Stimulated activated CD8-positive, alpha-beta memory T cell treated with anti-CD3 and anti-CD28 coated beads, Interleukin-4, amount 100 ng/mL, for 48 hours (primary cell): ENCODE measurements at regions not wholly inside any gene's neighbourhood (a gene's known extent, or its start where the extent isn't known, plus 50 kb on each side); places are given as distances from the start of the nearest gene placed in this dataset.
"Not testable (repeated sequence)": the region's sequence is repeated elsewhere in the genome, so short reads cannot be mapped to it uniquely, and the experiment has no call there.

Source experiments
- DNase-seq: peaks from one replicate; pipeline ENCODE4 v3.0.0-alpha.2; 2020

DNA sequence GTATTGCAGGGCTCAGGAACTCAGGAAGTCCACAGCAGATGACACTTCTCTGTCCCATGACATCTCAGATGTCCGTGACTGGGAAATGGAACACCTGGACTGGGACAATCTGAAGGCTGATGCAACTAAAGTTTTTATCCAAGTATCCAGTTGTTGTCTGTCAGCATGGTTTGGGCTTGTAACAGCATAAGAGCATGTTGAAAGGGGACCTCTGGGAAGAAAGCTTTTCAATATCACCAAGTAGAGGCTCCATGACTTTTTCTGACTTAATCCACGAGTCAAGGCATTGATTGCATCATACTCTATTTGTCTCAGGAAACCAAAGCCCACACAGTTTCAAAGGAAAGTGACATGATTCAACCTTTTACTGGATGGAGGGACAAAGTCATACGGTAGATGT is 807.7 kb downstream of the MTRR start:
- no peak for DNase-seq

DNA sequence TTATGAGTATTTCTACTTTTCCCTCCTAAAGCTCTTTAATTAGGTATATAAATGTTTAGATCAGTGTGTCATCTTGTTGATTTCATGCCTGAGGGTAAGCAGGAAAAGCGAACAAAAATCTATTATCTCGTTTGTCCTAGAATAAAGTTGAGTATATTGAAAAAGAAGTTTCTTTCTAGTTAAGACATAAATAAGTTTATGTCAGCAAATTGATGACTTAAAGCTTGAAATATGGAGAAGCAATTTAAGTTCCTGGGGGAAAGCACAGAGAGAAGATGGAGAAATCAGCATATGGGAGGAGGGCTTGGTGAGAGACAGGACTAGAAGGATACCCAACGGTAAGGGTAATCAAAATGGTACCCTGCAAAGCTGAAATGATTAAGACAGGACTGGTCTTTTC is 813.4 kb downstream of the MTRR start:
- DNase-seq = no peak

DNA sequence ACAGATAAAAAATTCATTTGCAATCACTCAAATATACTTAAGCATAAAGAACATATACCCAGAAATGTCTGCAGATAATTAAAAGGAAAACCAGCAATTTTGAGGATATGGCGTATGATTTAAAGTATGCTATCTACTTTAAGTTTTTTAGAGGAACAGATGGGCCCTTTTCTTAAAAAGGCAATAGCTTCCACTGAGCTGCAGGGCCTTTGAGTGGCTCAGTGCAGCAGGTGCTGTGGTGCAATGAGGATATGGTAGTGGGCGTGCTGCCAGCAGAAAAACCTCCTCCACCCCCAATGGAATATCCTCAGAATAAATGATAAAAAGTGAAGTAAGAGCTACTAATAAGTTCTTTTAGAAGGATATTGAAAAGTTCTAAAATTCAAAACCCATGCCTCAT is 814.5 kb downstream of the MTRR start:
- no peak for DNase-seq

DNA sequence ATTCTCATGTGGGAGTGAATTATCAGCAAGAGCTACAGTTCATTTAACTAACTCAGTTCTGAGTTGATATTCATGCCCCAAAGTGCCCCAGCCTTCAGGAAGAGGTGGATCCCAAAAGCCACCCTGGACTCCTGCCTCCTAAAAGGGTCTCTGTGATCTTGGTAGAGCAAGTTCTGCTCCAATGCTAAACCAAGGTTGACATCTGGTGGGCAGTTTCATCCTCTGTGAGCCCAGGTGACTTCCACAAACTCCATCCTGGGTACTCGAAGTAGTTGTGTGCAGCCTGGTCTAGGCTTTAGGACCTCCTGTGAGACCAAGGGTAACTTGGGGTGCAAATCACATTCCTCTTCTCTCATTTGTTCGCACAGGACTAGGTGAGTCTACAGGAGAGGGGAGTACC is 816.8 kb downstream of the MTRR start:
- no peak for DNase-seq

DNA sequence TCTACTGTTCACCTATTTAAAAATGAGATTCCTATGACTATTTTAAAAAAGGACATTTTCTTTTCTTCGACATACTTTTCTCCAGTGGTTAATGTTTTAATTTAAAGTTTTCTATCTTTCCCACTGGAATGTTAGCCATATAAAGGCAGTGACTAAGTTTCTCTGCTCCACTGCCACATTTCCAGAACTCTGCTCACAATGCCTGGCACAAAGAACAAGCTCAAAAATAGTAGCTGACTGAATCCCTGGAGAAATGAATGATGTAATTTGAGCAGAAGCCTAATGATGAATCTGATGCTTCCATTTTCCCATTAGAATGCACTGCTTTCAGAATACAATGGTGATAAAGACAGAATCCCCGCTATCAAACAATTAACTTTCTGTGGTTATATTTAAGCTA is 817.8 kb downstream of the MTRR start:
- no peak for DNase-seq

DNA sequence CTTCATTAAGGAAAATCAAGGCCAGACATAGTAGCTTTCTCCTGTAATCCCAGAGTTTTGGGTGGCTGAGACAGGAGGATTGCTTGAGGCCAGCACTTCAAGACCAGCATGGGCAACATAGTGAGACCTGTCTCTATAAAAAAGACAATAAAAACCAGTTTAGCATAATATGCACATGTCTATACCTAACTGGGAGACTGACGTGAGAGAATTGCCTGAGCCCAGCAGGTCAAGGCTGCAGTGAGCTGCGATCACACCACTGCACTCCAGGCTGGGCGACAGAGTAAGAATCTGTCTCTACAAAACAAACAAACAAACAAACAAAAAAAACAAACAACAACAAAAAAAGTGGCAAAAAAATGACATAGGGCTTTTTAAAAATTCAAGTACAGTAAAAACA is 820.8 kb downstream of the MTRR start:
- DNase-seq = no peak

DNA sequence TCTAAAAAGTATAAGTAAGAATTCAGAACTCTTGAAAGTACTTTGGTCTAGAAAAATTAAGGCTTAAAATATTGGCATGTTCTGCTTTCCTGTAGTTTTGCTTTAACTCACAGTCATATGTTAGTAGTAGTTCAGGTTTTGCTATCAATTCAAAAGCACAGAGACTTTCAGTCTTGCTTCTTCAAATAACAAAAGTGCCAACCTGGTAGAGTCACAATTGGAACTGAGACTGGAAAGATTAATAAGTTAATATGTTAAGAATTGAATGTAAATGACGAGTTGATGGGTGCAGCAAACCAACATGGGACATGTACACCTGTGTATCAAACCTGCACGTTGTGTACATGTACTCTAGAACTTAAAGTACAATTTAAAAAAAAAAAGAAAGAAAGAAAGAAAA is 822.3 kb downstream of the MTRR start:
- no peak for DNase-seq

DNA sequence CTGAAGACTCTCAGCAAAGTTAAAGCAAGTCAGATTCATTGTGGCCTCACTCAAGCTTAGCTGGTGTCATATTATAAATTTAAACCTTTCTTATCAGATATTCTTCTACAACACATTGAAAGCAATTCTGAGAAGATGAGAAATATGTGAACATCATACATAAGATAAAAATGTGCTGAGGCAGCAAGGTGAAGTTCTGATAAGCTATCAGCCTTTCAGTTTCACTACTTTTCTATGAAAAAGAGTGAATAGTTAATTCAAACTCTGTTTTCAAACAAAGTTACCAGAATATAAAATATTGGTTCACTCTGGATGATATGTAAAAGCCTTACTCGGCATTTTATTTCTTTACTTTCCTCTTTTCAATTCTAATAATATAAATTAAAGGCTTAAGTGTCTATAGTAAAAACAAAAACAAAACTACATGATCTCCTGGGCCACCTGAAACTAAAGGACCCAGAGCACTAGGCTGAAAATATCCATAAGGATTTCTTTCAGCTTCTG is 824.4 kb downstream of the MTRR start:
- DNase-seq = no peak

DNA sequence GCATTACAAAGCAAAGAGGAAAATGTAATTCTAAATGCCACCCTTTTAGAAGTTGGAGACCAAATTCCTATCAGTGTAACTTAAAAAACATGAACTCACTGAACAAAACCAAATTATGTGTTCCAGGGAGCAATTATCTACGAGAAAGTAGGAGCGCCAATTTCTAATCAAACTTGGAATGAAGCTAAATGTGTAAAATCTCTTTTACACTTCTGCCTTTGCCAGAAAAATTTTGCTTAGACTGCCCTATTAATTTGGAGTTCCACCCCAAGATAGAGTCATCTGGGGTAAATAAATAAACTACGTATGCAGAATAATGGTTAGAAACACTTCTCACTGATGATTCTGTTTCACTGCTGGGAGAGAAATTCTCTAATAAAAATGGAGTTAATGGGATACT is 825.6 kb downstream of the MTRR start:
- no peak for DNase-seq

DNA sequence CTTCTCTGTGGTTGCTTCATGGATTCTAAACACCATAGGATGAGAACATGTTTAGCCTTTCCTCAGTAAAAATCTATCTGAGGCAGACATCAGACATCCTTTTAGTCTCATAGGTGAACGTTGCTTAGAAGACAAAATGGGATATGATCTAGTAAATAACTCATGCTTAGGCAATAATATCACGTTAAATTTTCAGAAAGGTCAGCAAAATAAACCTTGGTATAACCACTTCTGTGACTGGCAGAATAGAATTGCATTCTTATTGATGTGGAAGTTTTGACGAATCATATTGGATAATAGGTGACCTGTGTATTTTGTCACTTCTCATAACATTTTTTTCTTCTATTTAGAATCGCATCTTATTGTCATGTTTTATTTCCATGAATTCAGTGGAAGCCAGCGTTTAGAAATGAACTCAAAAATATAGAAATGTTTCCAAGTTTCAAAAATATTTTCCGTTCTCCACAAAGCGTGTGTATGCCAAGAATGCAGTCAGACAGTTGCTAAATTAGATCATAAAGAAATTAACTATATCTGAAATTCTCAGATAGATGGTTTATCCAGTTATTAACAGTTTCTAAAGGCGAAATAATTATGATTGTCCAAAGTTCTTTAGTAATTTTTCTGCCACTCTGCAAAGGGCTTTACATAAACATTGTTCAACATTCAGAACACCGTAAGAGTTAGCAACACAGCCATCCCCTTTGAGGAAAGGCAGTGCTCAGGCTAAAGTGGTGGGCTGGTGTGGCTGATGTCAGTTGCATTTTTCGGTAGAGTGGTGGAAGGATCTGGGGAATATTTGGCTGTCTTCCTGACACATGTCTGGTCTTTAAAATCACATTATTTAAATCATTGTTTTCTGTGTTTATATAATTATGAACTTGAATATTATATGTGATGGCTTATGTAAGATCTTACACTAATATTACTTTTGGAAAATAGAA is 827.2 kb downstream of the MTRR start:
- no peak for DNase-seq

DNA sequence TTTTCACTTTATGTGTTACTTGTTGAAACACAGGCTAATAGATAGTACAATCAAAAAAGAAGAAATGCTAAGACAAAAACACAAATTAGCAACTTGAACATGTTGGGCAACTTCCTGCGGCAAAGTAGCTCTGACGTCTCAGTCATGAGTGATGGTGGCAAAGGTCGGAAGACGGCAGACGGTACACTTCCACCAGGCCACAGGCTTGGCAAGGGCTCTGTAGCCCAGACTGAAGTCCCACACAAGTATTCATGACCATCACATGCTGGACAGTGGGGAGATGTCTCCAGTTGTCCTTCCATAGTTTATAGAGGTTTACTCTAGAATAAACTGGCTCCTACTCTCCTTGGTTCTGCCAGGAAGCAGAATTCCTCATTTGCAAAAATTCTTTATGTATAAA is 831.3 kb downstream of the MTRR start:
- DNase-seq = no peak

DNA sequence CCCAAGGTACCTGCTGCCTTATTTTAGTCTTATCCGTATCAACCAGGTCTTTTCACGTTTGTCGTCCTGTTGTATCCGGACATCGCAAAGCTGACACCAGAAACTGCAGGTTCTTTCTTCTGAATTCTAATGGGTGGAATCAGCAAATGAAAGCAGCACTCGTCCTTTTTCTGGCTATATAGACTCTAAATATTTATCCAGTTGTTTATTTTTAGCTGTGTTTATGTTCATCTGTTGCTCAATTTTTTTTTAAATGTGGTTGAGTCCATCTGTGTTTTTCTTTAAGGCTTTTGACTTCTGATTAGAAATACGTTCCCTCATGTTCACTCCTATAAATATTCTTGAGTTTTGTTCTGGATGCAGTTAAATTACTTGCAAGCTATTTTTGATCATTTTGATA is 831.7 kb downstream of the MTRR start:
- DNase-seq = no peak

DNA sequence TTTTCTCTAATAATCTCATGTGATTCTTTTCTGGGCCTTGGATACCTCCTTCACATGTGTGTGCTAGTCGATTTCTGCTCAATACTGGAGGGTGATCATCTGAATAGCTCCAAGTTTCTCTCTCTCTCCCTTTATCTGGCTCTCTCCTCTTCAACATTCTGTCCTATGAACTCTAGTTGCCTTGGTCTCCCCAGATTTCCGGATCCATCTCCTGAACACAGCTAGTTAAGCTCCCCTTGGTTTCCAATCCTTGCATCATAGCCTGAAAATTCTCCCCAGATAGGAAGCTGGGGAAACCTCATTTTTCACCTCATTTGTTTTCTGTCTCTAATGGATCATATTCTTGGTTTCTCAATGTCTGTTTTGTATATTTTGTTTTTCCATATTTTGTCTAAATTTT is 832.3 kb downstream of the MTRR start:
- no peak for DNase-seq

DNA sequence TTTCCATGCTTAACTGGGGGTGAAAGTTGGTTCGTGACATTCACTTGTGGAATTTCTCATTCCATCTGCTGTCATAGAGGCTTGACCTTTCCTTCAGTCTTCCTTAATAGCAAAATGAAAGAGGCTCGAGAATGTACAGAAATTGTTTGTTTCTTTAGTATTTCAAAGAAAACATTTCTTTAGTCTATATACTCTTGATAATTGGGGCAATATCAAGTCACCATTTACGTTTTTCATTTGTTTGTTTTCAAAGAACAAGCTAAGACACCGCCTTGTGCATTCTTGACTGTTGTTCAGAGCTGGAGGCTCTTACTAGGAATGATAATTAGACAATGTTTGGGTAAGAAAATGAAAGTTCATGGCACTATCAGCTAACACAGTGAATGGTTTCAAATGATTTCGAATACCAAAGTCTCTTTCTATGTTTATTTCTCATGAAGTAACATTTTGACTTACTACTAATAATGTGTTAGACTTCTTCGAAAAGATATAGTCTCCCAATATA is 835.4 kb downstream of the SEMA5A start:
- no peak for DNase-seq

DNA sequence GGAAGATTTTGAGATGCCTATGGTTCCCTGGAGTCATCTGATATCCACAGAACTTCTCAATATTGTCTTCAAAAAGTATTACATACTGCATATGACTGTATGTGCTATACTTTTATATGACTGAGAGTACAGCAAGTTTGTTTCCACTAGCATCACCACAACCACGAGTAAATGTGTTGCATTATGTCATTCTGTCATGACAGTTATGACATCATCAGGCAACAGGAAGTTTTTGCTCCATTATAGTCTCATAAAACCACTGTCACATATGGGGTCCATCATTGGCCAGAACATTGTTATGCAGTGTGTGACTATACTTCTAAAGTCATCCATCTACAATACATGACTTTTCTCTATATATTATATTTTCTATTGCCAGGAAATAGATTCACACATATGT is 831.7 kb downstream of the SEMA5A start:
- DNase-seq = no peak

DNA sequence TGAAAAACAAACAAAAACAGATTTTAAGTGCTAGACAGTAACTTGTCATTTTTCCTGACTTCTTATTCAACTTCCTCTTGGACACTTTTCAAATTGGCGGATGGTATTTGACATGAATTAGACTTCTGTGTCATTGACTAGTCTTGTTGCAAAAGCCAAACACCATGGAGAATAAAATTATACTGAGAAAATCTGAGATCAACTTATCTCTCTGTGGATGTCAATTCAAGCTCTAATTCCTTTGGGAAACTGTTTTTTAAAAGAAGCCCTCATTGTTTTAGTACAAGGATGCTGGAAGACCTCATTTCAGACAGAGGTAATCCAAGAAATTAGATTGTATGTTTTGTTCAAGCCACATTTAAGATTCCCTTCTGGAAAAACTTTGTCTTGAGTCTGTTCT is 831.0 kb downstream of the SEMA5A start:
- DNase-seq = no peak

DNA sequence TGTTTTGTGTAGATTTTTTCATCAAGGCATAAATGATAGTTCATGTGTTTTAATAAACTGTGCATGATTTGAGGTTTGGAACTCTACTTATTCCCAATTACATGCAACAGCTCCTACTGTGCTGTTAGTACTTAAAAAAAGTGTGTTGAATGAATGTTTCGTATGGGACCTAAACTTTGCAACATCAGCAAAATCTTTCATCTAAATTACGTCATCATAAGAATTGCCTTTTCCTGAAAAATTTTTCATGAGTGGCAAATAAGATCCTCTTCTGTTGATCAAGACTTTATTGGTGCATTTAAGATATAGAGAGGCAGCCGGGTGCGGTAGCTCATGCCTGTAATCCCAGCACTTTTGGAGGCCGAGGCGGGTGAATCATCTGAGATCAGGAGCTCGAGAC is 826.1 kb downstream of the SEMA5A start:
- no peak for DNase-seq

DNA sequence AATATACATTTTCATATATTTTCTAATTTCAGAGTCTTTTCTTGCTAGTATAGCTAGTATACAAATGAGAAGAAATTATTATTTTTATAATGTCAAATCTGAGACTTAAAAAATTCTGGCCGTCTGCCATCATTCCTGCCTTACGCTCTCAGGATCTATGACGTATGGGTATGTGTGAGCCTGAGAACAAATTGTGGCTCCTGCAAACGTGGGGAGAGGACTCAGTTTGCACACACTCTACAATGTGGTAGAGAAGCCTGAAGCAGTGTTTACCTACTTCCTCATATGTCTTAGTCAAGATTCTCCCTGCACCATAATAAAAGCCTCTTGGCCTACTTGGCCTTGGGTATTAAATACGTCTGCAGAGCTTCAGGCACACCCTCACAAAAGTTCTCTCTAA is 825.4 kb downstream of the SEMA5A start:
- no peak for DNase-seq

DNA sequence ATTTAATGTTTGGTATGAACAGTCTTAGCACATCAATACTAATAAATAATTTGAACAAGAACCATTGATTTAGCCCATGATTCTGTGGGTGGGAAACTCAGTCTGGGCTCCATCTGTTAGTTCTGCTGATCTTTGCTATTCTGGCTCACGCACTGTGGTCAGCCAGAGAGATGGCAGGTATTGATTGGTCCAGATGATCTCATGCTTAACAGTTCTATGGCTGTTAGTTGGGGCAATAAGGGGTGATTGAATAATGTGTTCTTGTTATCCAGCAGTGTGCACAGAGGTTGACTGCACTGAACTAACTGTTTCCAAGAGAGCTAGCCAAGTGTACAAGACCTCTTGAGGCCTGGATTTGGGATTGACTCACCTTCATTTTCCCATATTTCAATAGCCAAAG is 824.3 kb downstream of the SEMA5A start:
- no peak for DNase-seq

DNA sequence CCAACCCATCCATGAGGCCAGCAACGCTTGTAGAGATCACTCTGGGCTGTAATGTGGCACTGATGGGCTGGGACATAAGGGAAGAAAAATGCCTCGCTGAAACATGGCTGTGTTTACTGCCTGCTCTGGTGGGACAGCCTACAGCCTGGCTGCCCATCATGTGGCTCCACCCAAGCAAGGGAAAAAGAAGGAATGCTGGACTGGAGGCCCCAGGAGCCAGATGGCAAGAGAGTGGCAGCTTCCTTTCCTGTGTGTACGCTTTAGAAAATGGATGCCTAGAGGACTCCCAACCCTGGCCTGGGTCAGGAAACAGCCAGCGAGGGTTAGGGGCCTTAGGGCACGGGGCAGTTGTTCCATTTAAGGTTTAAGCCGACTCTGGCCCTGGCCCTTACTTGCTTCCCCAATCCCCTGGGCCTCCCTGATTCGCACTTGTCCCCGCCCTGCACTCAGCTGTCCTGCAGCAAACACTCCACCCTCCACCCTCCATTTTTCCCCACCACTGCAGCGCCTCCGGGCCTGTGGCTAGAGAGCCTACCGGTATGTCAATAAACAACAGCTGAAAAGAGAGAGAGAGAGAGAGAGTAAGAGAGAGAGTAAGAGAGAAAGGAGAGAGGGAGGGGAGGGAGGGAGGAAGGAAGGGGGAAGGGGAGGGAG is 819.4 kb downstream of the SEMA5A start:
- DNase-seq = no peak

DNA sequence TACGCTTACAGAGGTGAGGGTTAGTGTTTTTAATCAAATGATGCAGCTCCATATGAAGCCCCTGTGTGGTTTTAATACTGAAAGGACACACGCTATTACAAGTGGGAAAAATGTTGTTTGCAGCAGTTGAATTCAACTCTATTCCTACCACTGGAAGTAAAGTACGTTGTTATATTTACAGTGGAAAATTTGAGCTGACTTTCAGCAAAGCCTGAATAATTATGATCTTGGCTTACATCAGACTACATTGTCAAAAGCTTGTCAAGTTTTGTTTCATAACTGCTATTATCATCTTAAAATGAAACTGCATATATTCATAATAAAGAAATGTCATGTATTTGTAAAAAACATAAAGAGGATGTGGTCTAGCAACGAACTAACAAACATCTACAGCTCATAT is 818.5 kb downstream of the SEMA5A start:
- DNase-seq = no peak

DNA sequence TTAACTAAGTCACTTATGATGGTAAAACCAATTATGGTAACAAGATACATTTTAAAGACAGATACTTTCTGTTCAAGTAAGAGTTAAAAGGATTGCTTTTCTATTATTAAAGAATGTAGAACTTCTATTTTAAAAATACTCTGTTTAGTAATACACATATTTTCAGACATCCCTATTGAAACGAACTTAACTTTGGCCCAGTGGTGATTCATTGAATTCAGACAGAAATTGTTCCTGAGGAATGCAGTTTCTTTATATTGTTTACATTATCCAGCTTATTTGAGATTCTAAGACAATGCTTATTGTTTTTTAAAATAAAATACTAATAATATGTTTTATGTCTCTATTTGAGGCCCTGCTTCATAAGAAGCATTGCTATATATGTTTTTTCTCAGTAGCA is 816.4 kb downstream of the SEMA5A start:
- DNase-seq = no peak

DNA sequence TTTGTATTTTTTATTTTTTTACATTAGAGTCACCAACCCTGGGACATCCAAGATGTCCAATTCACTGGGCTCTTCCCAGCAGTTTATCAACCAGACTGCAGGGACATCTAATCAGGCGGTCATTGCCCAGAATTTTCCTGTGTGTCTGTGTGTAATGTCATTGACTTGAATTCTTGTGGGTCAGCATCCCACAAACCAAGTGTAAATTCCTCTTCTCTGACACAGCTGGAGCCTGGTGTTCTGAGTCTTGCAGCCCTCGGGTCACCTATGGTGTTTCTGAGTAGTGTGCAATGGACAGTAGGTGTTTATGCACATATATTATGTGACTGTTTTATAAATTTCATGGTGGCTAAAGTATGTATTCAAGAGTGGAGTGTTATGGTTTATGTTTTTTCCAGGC is 815.7 kb downstream of the SEMA5A start:
- DNase-seq = no peak

DNA sequence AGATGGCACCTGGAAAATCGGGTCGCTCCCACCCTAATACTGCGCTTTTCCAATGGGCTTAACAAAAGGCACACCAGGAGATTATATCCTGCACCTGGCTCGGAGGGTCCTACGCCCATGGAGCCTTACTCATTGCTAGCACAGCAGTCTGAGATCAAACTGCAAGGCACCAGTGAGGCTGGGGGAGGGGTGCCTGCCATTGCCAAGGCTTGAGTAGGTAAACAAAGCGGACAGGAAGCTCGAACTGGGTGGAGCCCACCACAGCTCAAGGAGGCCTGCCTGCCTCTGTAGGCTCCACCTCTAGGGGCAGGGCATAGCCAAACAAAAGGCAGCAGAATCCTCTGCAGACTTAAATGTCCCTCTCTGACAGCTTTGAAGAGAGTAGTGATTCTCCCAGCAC is 814.8 kb downstream of the SEMA5A start:
- not testable (repeated sequence) for DNase-seq
